GM04503 (cell line): ENCODE measurements at regions not wholly inside any gene's neighbourhood (a gene's known extent, or its start where the extent isn't known, plus 50 kb on each side); places are given as distances from the start of the nearest gene placed in this dataset.

Experiments
- DNase-seq: peaks from one replicate; pipeline ENCODE4 v3.0.0-alpha.2; 2012; ENCODE audit warnings: low read depth

DNA sequence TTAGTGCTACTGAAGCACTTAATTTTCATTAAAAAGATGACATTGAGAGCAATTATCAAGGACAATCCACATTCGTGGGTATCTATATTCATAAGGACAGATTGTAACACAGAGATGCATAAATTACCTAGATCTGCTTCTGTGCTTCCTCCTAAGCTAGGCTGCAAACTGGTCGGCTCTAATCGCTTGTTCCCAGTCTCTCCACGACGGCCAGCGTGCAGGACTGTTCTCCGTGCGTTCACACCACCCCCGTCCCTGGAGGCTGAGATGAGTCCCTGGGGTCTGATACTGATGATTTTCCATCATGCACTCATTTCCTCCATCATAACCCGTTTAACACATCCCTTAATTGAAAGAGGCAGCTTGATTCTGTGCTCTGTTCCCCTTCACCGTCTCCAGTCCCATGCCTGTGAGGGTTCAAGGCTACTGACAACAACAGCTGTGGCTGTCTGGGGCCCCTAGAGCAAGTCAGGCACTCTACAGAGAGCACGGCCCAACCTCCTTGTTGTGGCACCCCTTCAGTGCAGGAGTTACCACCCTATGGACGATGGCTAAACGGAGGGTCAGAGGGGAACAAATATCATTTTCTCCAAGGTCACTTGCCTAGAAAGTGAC, 469.6 kb downstream of the NPHP4 start:
- DNase-seq: no peak

DNA sequence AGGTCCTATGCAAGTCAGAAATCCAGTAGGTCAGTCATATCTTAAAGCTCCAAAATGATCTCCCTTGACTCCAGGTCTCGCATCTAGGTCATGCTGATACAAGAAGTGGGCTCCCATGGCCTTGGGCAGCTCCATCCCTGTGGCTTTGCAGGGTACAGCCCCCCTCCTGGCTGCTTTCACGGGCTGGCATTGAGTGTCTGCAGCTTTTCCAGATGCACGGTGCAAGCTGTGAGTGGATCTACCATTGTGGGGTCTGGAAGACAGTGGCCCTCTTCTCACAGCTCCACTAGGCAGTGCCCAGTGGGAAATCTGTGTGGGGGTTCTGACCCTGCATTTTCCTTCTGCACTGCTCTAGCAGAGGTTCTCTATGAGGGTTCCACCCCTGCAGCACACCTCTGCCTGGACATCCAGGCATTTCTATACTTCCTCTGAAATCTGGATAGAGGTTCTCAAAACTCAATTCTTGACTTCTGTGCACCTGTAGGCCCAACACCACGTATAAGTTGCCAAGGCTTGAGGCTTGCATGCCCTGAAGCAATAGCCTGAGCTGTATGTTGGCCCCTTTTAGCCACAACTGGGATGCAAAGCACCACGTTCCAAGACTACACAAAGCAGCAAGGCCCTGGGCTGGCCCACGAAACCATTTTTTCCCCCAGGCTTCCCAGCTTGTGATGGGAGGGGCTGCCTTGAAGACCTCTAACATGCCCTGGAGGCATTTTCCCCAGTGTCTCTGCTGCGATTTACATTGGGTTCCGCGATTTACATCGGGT, 472.7 kb downstream of the NPHP4 start:
- no peak for DNase-seq

DNA sequence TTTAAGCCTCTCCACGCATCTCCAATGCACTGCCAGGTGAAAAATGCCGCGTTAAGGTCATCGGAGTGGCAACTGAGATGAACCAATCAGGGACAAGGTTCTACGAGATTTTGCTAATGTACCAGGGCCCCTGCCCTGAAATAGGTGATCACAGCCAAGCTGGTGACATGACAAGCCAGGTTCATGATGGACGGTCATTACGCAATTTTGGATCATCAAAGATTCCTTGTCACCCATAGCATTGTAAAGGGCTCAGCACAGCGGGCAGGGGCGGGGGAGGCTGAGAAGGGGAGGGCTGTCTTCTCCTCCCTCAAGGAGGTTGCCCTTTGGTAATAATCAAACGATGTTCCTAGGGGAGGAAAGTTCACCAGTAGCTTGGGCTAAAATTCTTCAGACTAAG, 475.5 kb downstream of the NPHP4 start:
- DNase-seq: no peak

DNA sequence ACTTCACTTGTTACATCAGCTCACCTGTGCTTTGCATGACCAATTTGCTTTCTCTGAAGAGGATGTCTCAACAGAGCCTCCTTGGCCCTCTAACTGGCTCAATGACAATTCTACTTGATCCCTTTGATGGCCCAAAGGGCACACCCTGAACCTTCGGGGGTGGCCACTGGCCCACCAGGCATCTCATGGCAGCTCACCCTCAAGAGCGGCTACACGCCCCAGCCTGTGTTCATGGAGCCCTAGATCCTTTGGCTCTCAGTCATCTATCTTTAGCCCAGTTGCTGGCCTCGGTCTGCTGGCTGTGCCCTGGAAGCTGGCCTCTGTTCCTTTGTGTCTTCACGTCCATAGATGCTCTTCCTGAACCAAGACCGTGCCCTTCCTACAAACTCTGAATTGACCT, 476.7 kb downstream of the NPHP4 start:
- no peak for DNase-seq

DNA sequence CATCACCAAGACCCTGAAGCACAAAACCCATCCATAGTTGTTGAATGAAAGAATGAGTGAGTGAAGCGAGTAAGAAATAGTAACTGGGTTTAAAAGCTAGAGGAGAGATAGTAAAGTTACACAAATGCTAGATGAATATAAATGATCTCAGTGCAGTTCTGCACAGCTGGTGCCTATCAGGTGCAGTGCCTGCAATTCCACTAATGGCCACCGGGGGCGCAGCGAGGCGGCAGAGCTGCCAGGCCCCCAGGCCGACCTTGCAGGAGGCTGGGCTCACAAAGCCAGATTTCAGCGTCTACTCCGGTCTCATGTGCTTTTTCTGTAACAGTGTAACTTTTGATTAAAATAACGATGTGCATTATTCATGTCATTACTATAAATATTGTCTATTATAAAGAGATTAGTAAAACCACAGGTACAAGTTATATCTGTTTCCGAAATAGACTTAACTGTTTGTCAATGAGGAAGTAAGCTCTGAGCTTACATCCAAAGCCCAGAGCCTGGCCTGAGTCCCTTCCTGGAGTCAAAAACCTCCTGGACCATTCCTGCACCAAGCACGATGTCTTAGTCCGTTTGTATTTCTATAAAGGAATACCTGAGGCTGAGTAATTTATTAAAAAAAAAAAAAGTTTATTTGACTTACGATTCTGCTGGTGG, 477.6 kb downstream of the NPHP4 start:
- no peak for DNase-seq

DNA sequence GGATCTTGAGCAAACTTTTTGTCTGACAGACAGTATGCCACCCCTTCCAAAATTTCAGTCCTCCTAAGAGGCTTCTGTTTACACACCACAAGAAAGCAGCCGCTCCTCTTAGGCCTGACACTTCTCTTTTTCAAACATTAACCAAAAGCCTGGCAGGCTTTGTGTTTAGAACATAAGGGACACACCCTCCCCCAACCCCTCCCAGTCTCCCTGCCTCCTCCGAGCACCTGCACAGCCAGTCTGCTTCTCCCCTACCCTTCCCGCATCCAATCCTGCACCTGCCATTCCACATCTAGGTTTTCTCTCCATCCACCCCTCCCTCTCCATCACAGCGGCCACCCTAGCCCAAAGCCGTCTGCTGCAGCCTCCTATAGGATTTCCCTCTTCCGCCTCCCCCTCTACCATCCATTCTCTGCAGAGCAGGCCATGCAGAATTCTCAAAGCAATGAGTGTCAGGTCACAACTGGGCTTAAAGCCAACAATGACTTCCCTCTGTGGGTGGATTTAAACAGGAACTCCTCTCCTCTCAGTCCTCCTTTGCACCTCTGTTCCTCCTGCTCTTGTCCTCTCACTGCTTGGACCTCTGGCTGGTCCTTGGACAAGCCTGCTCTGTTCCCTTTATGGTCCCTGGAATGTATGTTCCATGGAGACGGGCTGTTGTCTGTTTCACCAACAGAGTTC, 478.2 kb downstream of the NPHP4 start:
- no peak for DNase-seq

DNA sequence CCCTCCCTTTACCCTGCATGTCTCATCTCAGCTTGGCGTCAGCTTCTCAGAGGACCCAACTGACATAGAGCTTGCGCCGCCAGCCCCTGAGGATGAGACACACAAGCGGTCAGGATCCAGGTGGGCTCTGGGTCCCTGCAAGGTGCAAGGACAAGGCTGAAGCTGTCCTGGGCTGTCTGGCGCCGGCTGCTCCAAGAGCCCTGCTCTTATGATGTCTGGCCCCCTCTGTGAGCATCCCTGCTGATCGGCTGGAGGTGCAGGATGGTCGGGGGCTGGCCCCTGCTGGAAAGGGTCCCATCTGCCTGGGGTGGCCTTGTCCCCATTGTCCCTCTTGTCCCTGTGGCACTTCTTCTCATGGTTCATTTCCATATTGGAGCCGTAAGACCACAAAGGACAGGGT, 479.0 kb downstream of the NPHP4 start:
- no peak for DNase-seq

DNA sequence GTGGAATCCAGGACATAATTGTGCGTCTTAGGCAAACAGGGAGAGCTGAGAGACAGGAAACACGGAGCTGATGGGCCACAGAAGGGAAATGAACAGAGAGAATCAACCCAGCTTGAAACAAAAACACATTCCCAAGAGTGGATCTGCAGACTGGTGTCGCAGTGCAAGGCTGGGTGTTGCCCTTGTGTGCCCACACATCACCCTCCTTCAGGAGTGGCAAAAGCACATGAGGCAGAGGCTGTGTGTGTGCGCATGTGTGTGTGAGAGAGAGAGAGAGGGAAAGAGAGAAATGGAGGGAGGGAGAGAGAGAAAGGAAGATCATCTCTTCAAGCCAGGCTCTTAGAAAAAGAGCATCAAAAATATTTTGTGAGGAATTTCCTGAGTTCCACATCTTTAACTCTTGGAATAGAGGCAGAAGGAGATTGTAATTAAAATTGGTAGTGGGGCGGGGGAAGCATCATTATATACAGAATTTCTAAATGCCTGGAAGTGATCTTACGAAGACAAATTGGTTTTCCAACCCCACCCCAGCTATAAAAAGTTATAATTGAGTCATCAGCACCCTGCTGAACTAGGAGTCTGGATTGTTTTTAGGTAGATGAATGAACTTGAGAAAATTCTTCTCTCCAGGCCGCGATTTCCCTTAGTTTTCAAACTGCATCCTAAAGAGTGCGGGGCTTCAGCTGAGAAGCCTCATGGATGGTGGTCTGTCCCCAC, 480.7 kb downstream of the NPHP4 start:
- no peak for DNase-seq

DNA sequence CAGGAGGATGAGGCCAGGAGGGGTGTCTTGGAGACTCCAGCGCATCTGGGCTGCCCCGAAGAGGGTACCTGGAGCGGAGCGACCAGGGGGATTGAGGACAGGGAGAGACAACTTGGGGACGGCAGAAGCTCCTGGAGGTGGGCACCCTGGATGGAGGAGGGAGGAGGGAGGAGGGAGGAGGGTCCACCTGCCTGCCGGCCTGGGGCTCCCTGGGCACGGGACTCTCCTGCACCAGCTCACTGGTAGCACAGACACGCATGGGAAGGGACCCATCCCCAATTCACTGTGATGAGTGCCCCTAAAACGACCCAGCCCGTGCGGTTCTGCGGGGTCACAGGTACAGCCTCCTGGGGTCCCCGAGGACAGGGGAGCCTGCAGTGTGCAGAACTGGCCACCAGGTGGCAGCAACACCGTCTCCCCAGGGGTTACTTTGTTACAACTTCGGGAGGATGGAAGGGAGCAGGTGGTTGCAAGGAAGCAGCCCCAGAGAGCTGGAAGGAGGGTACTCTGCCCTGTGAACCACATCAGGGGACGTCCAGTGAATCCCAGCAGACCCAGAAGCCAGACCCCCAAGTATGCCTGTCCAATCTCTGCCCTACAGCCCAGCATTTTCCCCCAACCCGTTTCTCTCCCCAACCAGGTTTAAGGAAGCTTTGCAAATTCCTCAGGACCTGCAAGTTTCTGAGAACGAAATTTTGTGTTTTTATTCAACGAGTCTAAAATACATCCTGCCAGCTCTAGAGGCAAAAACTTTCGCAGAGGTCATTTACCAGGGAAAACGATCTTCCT, 482.4 kb downstream of the NPHP4 start:
- no peak for DNase-seq

DNA sequence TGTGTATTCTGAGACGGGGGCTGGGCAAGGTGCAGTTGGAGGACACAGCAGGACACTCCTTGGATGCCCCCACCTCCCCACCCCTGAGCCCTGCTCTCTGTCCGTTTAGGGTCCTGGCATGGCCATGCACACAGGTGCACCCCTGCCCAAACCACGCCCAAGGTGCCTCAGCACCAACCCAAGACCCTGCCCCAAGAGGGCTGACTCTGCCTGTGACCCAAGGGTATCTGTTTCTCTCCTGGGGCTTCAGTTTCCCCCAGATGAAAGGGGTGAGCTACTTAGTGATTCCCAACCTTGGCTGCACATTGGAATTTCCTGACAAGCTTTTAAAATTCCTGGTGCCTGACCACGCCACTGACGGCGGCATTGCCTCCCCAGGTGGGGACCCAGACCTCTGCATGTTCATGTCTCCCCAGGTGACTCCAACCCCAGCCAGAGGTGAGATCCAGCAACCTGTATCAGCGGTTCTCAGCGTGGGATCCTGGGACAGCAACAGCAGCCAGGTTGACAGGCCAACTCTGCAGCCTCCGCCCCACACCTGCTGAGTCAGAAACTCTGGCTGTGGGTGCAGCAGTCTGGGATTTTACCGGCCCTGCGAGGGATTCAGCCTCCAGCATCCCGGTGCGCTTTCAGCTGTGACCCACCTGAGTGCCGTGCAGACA, 483.4 kb downstream of the NPHP4 start:
- no peak for DNase-seq

DNA sequence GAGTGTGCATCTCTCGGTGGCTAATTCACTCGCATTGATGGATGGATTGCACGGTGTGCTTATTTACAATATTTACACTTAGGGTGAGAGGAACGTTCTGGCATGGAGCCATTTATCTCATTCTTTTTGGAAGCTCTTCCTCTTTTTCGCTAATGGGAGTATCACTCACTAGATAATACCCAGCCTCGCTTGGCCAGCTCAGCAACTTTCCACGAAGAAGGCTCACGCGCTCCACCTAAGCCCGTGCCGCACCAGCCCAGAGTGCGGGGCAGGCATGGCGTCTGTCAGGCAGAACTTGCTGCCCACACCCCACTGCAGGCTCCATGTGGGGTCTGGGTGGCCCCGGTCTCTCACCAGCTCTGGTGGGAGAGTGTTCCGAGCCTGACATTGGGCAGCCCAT, 484.9 kb downstream of the NPHP4 start:
- no peak for DNase-seq

DNA sequence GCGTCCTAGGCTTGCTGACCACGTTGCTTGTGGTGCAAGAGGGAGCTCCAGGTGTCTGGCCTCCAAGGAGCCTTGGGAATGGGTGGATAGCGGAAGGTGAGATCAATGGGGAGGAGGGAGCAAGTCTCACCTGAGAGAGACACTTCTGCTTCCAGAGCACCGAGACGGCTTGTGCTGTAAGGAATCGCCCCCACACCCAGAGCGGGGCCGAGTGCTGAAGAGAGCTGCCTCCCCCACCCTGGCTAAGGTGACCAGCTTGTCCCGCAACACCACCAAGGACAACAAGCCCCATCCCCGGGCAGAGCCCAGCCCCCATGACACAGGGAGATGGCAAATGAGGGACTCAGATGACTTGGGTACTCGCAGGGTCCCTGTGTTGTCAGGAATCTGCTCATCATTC, 485.6 kb downstream of the NPHP4 start:
- no peak for DNase-seq

DNA sequence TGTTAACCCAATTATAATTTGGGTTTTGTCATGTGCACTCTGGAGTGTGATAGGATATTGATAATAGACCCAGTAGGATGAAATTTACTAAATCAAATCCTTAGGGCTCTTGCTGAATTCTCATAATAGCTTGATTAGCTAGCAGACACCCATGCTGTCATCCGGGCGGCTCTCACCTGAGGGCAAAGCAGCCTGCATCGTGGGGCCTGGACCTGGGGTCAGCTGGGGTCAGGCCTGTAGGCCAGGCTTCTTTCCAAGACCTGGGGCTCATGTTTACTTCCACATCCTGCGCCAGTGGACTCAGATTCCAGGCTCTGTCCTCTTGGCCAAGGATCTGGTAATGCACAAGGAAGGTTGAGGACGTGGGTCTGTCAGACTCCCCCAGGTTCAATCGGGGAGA, 486.3 kb downstream of the NPHP4 start:
- DNase-seq: no peak

DNA sequence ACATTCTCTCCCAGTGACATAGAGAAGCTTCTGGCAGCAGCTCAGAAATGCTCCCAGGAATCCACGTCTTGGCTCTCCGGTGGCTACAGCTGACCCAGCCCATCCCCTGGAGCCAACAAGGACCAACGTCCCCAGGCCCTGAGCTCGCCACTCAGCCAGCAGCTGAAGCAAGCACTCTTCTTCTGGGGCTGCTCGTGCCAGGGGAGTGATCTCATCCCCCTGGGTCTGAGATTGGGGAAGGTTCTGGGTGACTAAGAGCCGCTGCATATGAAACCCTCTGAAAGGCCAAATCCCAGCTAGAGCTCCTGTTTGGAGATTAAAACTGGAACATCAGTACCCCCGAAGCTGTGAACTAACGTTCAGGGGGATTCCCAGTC, 487.9 kb downstream of the NPHP4 start:
- no peak for DNase-seq

DNA sequence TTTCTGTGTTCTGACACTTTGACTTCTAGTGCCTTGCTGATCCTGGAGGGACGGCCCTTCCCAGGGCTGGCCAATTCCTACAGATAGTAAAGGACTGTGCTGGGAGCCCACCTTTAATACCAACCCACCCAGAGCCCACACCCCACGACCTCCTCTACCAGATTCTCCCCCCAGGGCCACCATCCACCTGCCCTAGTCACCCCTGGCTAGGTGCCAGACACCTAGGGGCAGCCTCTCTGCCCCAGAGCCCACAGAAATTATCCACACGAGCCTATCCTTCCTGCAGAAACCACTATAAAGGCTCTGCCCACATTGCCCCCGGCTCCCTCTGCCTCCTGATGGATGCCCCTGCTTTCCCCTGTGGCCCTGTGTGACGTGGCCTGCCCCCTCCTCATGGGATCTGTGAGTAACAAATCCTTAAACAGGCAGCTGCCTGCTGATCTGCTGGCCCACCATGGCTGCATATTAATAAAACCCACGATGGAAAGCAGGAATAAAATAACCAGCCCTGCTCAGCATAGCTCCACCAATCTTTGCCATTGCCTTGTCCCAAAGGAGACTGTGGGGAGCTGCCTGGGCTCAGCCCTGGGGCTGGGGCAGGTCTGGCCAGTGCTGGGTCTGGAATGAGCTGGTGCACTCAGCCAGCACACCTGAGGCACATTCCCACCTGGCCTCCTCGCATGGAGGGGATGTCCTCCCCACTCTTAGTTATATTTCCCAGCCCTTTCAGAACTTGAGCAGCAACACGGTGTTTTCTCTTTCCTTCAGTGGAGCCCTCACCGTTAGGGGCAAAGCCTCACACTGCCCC, 488.5 kb downstream of the NPHP4 start:
- DNase-seq: no peak

DNA sequence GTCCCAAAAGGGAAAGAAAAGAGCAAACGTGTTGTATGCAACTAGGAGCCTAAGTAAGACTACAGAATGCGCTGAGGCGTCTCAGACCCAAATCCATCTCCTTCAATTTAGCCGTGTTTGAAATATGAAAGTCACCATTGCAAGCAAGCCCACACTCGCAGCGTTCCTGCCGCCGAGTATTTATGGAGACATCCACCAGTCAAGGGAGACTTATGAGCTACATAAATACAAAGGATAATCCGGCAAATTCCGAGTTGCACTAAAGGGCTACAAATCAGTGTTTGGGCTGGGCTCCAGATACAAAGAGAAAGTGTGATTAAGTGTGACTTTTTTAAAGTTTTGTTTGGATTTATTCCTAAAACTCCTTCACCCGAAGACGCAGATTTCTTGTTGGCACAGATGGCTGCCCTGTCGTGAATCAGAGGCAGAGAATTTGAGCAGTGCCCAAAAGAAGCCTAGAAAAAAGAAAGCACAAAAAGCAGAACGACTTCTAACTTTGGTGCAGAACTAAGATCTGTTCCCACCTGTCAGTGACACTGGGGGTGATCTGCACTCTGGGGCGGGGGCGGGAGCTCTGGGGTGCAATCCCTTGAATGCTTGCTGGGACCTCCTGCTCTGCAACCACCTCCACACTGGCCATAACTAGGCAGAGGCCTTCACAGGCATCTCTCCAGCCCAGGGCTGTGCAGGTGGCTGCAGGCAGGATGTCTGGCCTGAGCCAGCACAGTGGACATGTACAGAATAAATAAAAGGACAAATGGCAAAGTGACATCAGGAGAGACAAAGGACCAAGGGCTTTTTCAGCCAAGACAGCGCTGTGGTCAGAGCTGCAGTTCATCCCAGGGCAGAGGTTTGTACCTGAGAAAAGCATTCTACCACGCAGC, 489.7 kb downstream of the NPHP4 start:
- DNase-seq: no peak

DNA sequence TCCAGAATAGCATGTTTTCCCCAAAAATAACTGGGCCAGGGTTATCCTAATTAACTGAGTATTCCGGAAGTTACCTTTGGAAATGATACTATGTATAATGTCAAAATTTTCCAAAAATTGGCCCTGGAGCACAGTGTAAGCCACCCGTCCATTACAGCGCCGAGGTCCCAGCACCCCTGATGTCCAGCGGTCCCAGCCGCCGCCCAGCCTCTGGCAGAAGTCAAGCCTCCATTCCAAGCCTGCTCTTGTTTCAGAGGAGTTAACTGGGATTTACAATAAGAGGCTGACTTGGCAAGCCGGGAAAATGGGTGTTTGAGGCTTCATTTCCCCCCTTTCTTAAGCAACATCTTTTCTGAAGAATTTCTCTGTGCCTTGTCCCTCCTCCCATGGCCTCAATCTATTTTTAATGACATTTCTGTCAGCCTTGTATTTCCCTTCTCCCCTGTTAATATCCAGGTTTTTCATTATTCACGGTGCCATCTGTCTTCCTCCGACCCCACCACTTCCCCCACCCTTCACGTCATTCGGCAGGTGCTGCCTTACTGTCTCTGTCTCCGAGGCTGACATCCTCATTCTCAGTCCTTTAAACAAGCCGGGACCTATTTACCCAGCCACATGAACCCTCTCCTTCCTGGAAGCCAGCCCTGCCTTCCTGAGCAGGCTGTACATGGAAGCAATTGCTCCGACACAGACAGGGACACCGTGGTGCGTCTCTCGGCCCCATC, 490.9 kb downstream of the NPHP4 start:
- no peak for DNase-seq

DNA sequence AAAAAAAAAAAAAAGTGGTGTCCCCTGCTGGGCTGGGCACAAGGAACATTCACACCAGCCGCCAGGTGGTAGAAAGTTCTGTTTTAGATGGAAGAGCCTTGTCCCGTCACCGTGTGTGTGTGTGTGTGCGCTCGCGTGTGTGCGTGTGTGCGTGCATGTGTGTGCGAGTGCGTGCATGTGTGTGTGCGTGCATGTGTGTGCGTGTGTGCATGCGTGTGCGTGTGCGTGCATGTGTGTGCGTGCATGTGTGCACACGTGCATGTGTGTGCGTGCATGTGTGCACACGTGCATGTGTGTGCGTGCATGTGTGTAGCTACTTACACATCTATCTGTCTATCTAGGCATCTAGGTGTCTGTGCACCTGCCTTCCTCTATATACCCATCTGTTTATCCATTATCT, 491.7 kb downstream of the NPHP4 start:
- no peak for DNase-seq
